GM12878 (cell line): ENCODE measurements at regions not wholly inside any gene's neighbourhood (a gene's known extent, or its start where the extent isn't known, plus 50 kb on each side); places are given as distances from the start of the nearest gene placed in this dataset.

ENCODE experiments used
- ATAC-seq: fragments of 200-7000 bp; cut with Tn5 transposase; 3 replicates; pipeline ENCODE4 v1.9.1; 2020; ENCODE audit warnings: mild to moderate bottlenecking, moderate library complexity
- BruUV-seq: library from RNA; stranded (reverse); fragments of 400-500 nt; replicated peaks from 2 replicates; lab custom pipeline; 2021; lab: Mats Ljungman, UMichigan
- CTCF ChIA-PET: fragments of 300-600 bp; sonication (Branson Sonifier 250); formaldehyde crosslinking; extraction: SDS; loops from one replicate; lab custom pipeline; 2021; ENCODE audit warnings: inconsistent platforms; lab: Yijun Ruan, JAX
- POLR2A ChIA-PET: fragments of 350-600 bp; formaldehyde crosslinking; extraction: SDS; loops from one replicate; lab custom pipeline; 2021; ENCODE audit warnings: inconsistent platforms; lab: Charles Lee
- RAD21 ChIA-PET: fragments of 300-600 bp; sonication (Branson Sonifier 250); formaldehyde crosslinking; loops from one replicate; lab custom pipeline; 2023; ENCODE audit warnings: antibody characterized with exemption; ENCODE audit not compliant: unreplicated experiment; lab: Charles Lee
- SMC1A ChIA-PET: fragments of 300-600 bp; sonication (Branson Sonifier 250); formaldehyde crosslinking; loops from one replicate; lab custom pipeline; 2023; ENCODE audit not compliant: unreplicated experiment, uncharacterized antibody; lab: Charles Lee
- DNase-seq: peaks from one replicate; pipeline ENCODE4 v3.0.0-alpha.2; 2011; ENCODE audit warnings: low read depth, low spot score
- FAIRE-seq: peaks from 3 replicates; lab custom pipeline; 2011; peaks lifted over from hg19 to GRCh38; lab: Jason Lieb, UNC
- H2AFZ ChIP-seq: 2 replicates; pipeline ENCODE4 v1.6.0; 2011; ENCODE audit warnings: low read depth, low read length, control low read depth; ENCODE audit not compliant: control insufficient read depth
- H3K27ac ChIP-seq: 2 replicates; pipeline ENCODE4 v1.5.1; 2011; ENCODE audit warnings: control low read depth; ENCODE audit not compliant: control insufficient read depth, insufficient read depth
- H3K27me3 ChIP-seq, 2 experiments: replicated peaks in 1 of 2; 2 replicates each; pipeline versions ENCODE4 v1.6.0 to v1.6.1; 2011; ENCODE audit warnings: low read length in 1 of 2; ENCODE audit not compliant: control insufficient read depth in 2 of 2, insufficient read depth in 2 of 2
- H3K36me3 ChIP-seq, 2 experiments: 2 replicates each; pipeline ENCODE4 v1.5.1; 2011; ENCODE audit warnings: low read length in 1 of 2; ENCODE audit not compliant: control insufficient read depth in 2 of 2, insufficient read depth in 2 of 2
- H3K4me1 ChIP-seq: 2 replicates; pipeline ENCODE4 v1.6.1; 2011; ENCODE audit warnings: mild to moderate bottlenecking, low read length, moderate library complexity, mixed read lengths; ENCODE audit not compliant: control insufficient read depth, insufficient read depth
- H3K4me2 ChIP-seq: 2 replicates; pipeline ENCODE4 v1.6.0; 2011; ENCODE audit warnings: control low read depth; ENCODE audit not compliant: control insufficient read depth, insufficient read depth
- H3K4me3 ChIP-seq: fragments of 200-600 bp; sonication (generic); 2 replicates; pipeline ENCODE4 v1.5.1; 2016
- H3K79me2 ChIP-seq: 2 replicates; pipeline ENCODE4 v1.6.0; 2011; ENCODE audit warnings: low read length; ENCODE audit not compliant: control insufficient read depth, insufficient read depth
- H3K9ac ChIP-seq: 2 replicates; pipeline ENCODE4 v1.8.0; 2011; ENCODE audit warnings: low read length, control low read depth, mixed read lengths; ENCODE audit not compliant: control insufficient read depth, insufficient read depth
- H3K9me3 ChIP-seq: replicated peaks from 3 replicates; pipeline ENCODE4 v1.5.1; 2011; ENCODE audit warnings: mild to moderate bottlenecking, low read length; ENCODE audit not compliant: control insufficient read depth, insufficient read depth
- H4K20me1 ChIP-seq: 2 replicates; pipeline ENCODE4 v1.6.0; 2011; ENCODE audit not compliant: control insufficient read depth, insufficient read depth
- ATF2 ChIP-seq: IDR thresholded peaks from 2 replicates; pipeline ENCODE4 v1.6.1; 2012; ENCODE audit warnings: low read length, inconsistent platforms
- CBFB ChIP-seq: IDR thresholded peaks from 2 replicates; pipeline ENCODE4 v1.6.1; 2016; ENCODE audit warnings: antibody characterized with exemption, low read depth
- CBX3 ChIP-seq: fragments of 200-600 bp; sonication (generic); IDR thresholded peaks from 2 replicates; pipeline ENCODE4 v1.6.1; 2016; ENCODE audit warnings: low read depth, borderline replicate concordance
- EED ChIP-seq: sonication (generic); IDR thresholded peaks from 2 replicates; pipeline ENCODE4 v1.6.1; 2016; ENCODE audit warnings: antibody characterized with exemption, low read depth
- NFIC ChIP-seq: IDR thresholded peaks from 2 replicates; pipeline ENCODE4 v1.6.1; 2012; ENCODE audit warnings: low read depth, mild to moderate bottlenecking, inconsistent platforms, low read length, moderate library complexity
- NR2C1 ChIP-seq: fragments of 450-650 bp; IDR thresholded peaks from 2 replicates; pipeline ENCODE4 v1.6.1; 2017; ENCODE audit warnings: antibody characterized with exemption, mild to moderate bottlenecking, moderate library complexity
- RBBP5 ChIP-seq: fragments of 200-600 bp; sonication (generic); conservative IDR thresholded peaks from 2 replicates; pipeline ENCODE4 v1.6.1; 2016
- STAT1 ChIP-seq: fragments of 450-650 bp; conservative IDR thresholded peaks from 2 replicates; pipeline ENCODE4 v1.6.1; 2014; ENCODE audit warnings: antibody characterized with exemption, mild to moderate bottlenecking
- TBL1XR1 ChIP-seq: IDR thresholded peaks from 2 replicates; pipeline ENCODE4 v1.6.1; 2012; ENCODE audit warnings: low read depth, low read length, improper control_type of control experiment
- ZBTB33 ChIP-seq: fragments of 450-650 bp; IDR thresholded peaks from 2 replicates; pipeline ENCODE4 v1.6.1; 2017; ENCODE audit warnings: mild to moderate bottlenecking
- ZBTB4 ChIP-seq: fragments of 450-650 bp; formaldehyde crosslinking; IDR thresholded peaks from 2 replicates; pipeline ENCODE4 v1.4.0; 2022; ENCODE audit warnings: mild to moderate bottlenecking, moderate library complexity
- ZNF24 ChIP-seq: fragments of 450-650 bp; IDR thresholded peaks from 2 replicates; pipeline ENCODE4 v1.6.1; 2017; ENCODE audit warnings: antibody characterized with exemption, mild to moderate bottlenecking
- ZNF622 ChIP-seq: fragments of 450-650 bp; IDR thresholded peaks from 2 replicates; pipeline ENCODE4 v1.6.1; 2017; ENCODE audit warnings: mild to moderate bottlenecking, inconsistent platforms
- WGBS: methylation state at CpG from one replicate; pipeline ENCODE4 v1.1.6; 2016; ENCODE audit warnings: low lambda C conversion rate; ENCODE audit not compliant: insufficient replicate concordance, insufficient coverage; ENCODE audit errors: missing lambda C conversion rate; 5-methylcytosine and 5-hydroxymethylcytosine counted together
- in situ Hi-C: fragments of 300-500 bp; cut with MboI; formaldehyde crosslinking; loops from 9 replicates; pipeline ENCODE4 v1.14.3; 2018; ENCODE audit warnings: mixed read lengths
- intact Hi-C: fragments of 100-400 bp; cut with micrococcal nuclease; formaldehyde crosslinking; loops from one replicate; pipeline ENCODE4 v1.14.2; 2022; ENCODE audit not compliant: unreplicated experiment

- no peaks in the 10 kb centered on the region for H3K27me3 ChIP-seq
- no peak for ATAC-seq
- POLR2A ChIA-PET = no interaction called here
- SMC1A ChIA-PET = no interaction called here
- BruUV-seq = no TSS peak
- no peak for DNase-seq
- H3K79me2 ChIP-seq = no peaks in the 10 kb centered on the region
- FAIRE-seq = no peak
- H3K9me3 ChIP-seq = no peaks in the 10 kb centered on the region
- in situ Hi-C loops = no loop called here
- 11% methylated on average over 3 of the region's 3 CpGs for WGBS
- H3K4me1 ChIP-seq = no peaks in the 10 kb centered on the region
- RAD21 ChIA-PET = no interaction called here
- intact Hi-C loops = no loop called here
- CTCF ChIA-PET = no interaction called here
- H4K20me1 ChIP-seq = no peaks in the 10 kb centered on the region
- no peak overlapping the region for H3K9ac ChIP-seq
- TF ChIP-seq ZNF24 = no peak
- TF ChIP-seq CBX3 = no peak
- TF ChIP-seq STAT1 = no peak
- no peak for TF ChIP-seq ZBTB33
- no peak for TF ChIP-seq NR2C1
- no peak for TF ChIP-seq ZBTB4 (CRISPR knock-in tag)
- no peak for TF ChIP-seq ZNF622
- no peak for TF ChIP-seq RBBP5
- no peak for TF ChIP-seq NFIC
- TF ChIP-seq EED = no peak
- TF ChIP-seq CBFB = no peak
- no peak for TF ChIP-seq ATF2
- no peak for TF ChIP-seq TBL1XR1
- TF ChIP-seq, all 136 proteins: peak for 0
- H3K36me3 ChIP-seq = no peaks in the 10 kb centered on the region
- H3K4me2 ChIP-seq = no peak overlapping the region
- no peak overlapping the region for H3K27ac ChIP-seq
- no peak overlapping the region for H2AFZ ChIP-seq
- H3K4me3 ChIP-seq = no peak overlapping the region
Observed at GRCh38 chr4:114442856-114443255, 155.8 kb upstream of the UGT8 start.
